ENCODE measurements at regions not wholly inside any gene's neighbourhood (a gene's known extent, or its start where the extent isn't known, plus 50 kb on each side); places are given as distances from the start of the nearest gene placed in this dataset.
"Not testable (repeated sequence)": the region's sequence is repeated elsewhere in the genome, so short reads cannot be mapped to it uniquely, and the experiment has no call there.

GRCh38 chr17:28266547-28266920 lies 52.5 kb upstream of the TMEM97 start:
- not testable (repeated sequence) for H3K4me1 ChIP-seq, H3K27me3 ChIP-seq, H3K4me3 ChIP-seq, ATAC-seq, H3K27ac ChIP-seq, H3K36me3 ChIP-seq
- peaks cover 0 to 18% (median 0%) of the 10 kb centered on the region in 3 donors for H3K9me3 ChIP-seq
- 86 to 87% methylated on average over 1 to 4 of the region's 5 CpGs for WGBS, 2 donors (ENCODE audit: low coverage in 1 of 2)

DNA sequence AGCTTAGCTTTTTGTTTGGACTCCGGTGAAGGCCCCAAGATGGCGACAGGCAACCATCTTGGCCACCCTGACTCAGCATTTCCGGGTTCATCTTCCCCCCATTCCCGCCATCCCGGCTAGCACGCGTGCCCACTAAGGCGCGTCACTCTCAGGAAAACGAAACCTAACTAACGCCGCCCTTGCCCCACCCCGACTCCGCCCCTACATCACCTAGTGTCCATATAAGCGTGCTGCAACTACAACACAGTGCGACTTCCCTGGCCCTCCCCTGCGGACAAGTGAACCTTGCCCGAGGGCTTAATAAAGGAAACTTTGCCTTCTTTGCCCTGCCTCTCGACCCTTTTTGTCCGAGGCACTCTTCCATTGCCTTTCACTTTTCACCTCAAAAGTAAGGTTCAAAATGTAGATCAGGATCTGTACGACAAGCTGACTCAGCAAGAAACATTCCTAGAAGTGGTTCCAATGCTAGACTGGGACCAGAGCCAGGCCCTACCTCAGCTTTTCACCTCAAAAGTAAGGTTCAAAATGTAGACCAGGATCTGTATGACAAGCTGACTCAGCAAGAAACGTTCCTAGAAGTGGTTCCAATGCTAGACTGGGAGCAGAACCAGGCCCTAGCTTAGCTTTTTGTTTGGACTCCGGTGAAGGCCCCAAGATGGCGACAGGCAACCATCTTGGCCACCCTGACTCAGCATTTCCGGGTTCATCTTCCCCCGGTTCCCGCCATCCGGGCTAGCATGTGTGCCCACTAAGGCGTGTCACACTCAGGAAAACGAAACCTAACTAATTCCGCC lies 51.9 kb upstream of the TMEM97 start:
- not testable (repeated sequence) for H3K27ac ChIP-seq, H3K36me3 ChIP-seq, ATAC-seq, H3K27me3 ChIP-seq, H3K4me1 ChIP-seq, H3K4me3 ChIP-seq
- 94 to 96% methylated on average over 9 to 19 of the region's 31 CpGs for WGBS, 2 donors (ENCODE audit: low coverage in 1 of 2)
- peaks cover 0 to 13% (median 0%) of the 10 kb centered on the region in 3 donors for H3K9me3 ChIP-seq

GRCh38 chr17:28267720-28268609 lies 51.0 kb upstream of the TMEM97 start:
- Histone ChIP-seq H3K27ac (no peak overlapping the region), H3K4me1 (no peaks in the 10 kb centered on the region), H3K9me3 (peaks cover 0 to 5% (median 0%) of the 10 kb centered on the region in 3 donors), H3K27me3 (no peaks in the 10 kb centered on the region), H3K4me3 (no peak overlapping the region), H3K36me3 (no peaks in the 10 kb centered on the region)
- ATAC-seq = no peak
- TF ChIP-seq CTCF (IDR thresholded peaks at IDR 0.05) (no peak), POLR2AphosphoS5 (IDR thresholded peaks at IDR 0.05) (no peak), EP300 (IDR thresholded peaks at IDR 0.05) (no peak), POLR2A (IDR thresholded peaks at IDR 0.05) (no peak)
- 89 to 93% methylated on average over 9 to 23 of the region's 25 CpGs for WGBS, 2 donors (ENCODE audit: low coverage in 1 of 2)

DNA sequence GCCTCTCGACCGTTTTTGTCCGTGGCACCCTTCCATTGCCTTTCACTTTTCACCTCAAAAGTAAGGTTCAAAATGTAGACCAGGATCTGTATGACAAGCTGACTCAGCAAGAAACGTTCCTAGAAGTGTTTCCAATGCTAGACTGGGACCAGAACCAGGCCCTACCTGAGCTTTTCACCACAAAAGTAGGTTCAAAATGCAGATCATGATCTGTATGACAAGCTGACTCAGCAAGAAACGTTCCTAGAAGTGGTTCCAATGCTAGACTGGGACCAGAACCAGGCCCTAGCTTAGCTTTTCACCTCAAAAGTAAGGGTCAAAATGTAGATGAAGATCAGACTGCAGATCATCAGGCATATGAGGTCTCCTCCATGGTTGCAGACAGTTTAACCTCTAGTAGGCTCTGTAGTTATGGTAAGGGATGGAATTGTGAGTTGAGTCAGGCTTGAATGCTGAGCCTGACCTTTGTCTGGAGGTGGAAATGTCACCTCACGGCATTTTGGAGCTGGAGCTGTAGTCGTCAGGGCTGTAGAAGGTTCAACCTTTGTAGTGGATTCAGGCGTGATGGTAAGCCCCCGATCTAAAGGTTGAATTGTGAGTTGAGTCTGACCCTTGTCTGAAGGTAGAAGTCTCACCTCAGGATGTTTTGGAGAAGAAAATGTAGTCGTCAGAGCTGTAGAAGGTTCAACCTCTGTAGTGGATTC lies 50.2 kb upstream of the TMEM97 start:
- TF ChIP-seq POLR2A (IDR thresholded peaks at IDR 0.05) (no peak), POLR2AphosphoS5 (IDR thresholded peaks at IDR 0.05) (no peak), EP300 (IDR thresholded peaks at IDR 0.05) (no peak), CTCF (IDR thresholded peaks at IDR 0.05) (no peak)
- no peaks in the 10 kb centered on the region for H3K4me1 ChIP-seq
- H3K27me3 ChIP-seq = no peaks in the 10 kb centered on the region
- WGBS, 2 donors (ENCODE audit: low coverage in 1 of 2) = 78 to 85% methylated on average over 3 to 10 of the region's 10 CpGs
- H3K4me3 ChIP-seq = no peak overlapping the region
- no peaks in the 10 kb centered on the region for H3K36me3 ChIP-seq
- no peak for ATAC-seq
- H3K9me3 ChIP-seq = no peaks in the 10 kb centered on the region
- no peak overlapping the region for H3K27ac ChIP-seq

Small RNA genes in the stretch of these regions (small RNA-seq; reads per million reads assigned to genes)
- 0 reads per million in 4 donors for gene AC061975.2

All from gastroesophageal sphincter (tissue), 4 donors.